Sciatic nerve (tissue), 2 donors: ENCODE measurements at regions not wholly inside any gene's neighbourhood (a gene's known extent, or its start where the extent isn't known, plus 50 kb on each side); places are given as distances from the start of the nearest gene placed in this dataset.
A peak's percentile ranks its signal among the peaks of the same experiment; 100 is the strongest.

Experiments
- ATAC-seq: fragments of 200-7000 bp; cut with Tn5 transposase; one replicate; pipeline ENCODE4 v1.9.1; 2020; ENCODE audit warnings: mild to moderate bottlenecking, moderate library complexity
- DNase-seq: peaks from one replicate; pipeline ENCODE4 v3.0.0-alpha.2; 2020; ENCODE audit warnings: low spot score
- intact Hi-C: fragments of 100-400 bp; cut with DNase I; formaldehyde crosslinking; loops from one replicate; pipeline ENCODE4 v1.14.2; 2022
- donor health status: DM: no; HTN: no; CAD: no.
- donor health status: DM: no; HTN: no; CAD: no.

DNA sequence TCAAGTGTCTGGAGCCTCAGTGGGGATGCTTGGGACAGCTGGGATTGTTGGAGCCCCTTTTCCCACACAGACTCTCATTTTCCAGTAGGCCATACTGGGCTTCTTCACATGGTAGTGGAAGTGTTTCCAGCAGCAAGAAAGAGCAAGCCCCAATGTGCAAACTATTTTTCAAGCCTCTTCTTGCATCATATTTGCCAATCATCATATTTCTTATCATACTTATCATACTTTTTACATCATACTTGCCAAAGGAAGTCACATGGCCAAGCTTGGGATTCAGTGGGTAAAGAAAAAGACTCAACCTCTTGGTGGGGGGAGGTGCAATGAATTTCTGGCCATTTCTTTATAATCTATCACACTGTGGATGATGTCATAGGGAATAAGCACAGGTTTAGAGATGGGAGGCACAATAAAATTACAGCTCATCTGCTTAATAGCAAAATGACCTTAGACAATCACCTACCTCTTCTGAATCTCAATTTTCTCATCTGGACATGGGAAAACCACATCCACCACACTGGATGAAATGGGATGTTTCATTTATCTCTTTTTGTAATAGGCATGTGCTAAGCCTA is 174.2 kb downstream of the MID1IP1 start:
- ATAC-seq (no peak), DNase-seq (no peak)
- intact Hi-C loops, result no loop called here

DNA sequence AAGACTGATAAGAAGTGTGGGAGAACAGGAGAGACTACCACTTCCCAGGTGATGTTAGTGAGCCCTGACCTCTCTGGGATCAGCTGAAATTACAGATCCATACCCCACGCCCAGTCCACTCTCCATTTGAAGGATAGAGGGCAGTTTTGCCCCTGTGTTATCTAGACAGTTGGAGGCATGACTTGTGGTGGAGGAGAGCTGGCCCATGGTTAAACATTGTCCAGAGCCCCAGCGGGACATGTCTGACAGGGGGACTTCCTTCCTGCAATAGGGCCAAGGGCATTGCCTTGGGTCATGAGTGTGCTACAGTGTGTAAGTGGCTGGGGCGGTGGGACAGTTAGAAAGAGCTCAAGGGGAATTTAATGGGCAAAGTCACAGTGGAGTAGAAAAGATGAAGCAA is 181.1 kb downstream of the MID1IP1 start:
- intact Hi-C loops, result no loop called here
- DNase-seq (no peak), ATAC-seq (no peak)

DNA sequence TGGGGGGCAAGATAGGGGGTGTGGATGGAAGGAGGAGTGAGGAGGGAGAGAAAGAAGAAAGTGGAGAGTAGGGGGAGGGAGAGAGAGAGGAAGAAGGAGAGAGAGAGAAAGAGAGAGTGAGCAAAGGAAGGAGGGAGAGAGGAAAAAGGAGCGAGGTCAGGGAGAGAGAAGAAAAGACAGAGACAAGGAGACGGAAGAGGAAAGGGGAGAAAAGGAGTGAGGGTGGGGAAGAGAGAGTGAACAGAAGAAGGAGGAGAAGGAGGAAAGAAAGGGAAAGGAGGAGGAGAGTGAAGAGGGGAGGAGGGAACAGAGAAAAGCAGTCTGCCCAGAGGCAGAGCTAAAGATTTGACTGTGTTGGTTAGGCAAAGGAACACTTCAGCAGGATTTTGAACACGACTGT is 181.6 kb downstream of the MID1IP1 start:
- ATAC-seq (no peak), DNase-seq (no peak)
- intact Hi-C loops, result no loop called here

DNA sequence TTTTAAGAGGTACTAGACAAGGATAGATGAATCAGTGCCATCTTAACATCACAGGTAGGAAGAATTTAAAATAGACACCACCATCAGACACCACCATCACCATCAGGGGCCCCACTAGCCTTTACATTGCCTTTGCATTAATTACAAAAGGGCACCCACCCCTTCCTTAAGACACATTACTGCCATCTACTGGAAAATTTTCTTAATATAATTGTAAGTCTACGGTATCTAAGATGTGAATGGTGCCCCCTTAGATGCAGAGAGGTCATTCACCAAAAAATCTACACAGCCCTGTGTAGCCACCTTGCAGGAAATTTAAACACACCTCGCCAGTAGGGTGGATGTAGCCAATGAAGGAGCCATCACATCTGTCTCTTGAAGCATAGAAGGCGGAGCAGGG is 184.1 kb downstream of the MID1IP1 start:
- intact Hi-C loops, result no loop called here
- DNase-seq (no peak), ATAC-seq (no peak)

DNA sequence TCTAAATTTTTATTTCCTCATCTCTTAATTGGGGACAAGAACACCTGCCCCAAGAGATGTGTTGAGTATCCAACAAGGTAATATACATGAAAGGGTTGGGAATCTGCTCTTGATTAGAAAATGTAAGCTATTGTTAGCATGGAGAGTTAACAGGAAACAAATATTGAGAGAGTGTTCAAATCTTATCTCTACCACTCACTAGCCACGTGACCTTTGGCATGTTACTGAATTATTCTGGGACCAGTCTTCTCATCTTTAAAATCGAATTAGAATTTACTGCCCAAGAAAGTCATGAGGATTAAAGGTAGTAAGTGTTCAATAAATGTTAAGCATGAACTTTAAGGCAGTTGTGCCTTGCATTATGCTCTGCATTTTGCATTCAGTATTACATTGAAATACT is 184.7 kb downstream of the MID1IP1 start:
- DNase-seq (no peak), ATAC-seq (no peak)
- intact Hi-C loops, result no loop called here

DNA sequence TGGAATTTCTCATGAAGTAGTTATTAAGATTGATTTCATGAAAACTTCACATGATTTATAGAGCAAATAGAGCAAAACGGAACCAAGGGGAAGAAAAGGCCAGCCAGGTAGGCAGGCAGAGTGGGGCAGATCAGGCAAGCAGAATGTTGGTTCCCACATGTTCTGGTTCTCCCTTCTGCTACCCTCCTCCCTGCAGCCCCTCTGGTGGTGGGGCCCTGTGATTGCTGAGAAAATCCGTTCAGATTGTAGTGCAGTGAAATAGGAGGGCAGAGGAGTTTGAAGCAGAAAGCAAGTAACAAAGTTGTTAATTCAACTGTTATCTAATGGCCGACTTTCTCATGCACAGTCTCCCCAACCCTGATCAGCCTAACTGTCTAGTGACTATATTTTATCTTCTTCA is 185.3 kb downstream of the MID1IP1 start:
- intact Hi-C loops, result no loop called here
- ATAC-seq (no peak), DNase-seq (no peak)

DNA sequence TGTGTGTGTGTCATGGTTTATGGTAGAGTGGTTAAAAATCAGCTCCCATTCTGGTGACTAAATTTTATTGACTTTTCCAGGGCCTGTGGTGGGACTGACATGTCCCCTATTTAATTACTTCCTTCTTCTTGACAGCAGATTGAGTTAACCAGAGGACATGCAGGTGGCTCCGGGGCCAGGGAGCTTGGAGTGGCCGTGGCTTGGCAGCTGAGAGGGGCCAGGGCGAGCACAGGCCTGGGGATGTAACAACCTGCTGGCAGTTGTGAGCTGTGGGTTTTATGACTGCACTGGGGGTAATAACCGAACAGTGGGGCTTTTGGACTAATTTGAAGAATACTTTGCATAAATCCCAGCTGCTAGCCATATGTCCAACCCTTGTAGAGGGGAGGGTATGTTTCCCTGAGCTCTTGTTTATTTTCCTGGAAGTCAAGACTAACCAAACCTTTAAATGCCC is 186.0 kb downstream of the MID1IP1 start:
- no peak for DNase-seq
- no peak for ATAC-seq
- intact Hi-C loops, result no loop called here

DNA sequence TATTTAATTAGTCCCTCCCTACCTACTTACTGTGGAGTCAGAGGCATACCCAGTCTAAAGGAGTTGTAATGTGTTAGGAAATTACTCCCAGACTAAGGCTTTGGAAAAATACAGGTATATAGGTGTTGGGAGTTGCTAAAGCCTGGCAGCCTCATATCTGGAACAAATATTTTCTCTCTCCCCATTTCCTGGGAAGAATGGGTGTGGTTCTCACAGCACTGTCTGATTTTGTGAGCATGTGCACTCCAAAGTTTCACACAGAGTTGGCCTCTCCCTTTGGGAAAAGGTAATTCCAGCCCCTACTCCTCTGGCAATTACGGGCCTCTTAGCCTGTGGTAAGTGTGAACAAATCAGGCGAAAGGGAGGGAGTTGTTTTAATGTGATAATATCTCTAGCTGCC is 187.0 kb downstream of the MID1IP1 start:
- no peak for ATAC-seq
- DNase-seq, result no peak
- intact Hi-C loops, result no loop called here

DNA sequence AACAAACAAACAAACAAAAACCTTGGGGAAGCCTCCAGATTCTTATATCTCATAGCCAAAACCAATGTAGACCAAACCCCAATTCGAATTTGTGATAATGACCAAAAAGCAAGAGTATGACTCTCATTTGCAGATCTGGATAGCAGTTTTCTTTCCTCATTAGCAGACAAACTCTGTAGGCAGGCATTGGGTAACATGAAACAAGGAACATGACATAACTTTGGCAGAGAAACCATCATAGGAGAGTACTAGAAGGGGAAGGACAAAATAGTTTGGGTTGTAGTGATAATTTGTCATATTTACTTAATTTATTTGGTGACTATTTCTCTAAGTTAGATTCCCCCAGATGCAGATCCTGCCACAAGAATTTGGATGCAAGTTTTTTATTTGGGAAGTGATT is 187.8 kb downstream of the MID1IP1 start:
- DNase-seq, result no peak
- intact Hi-C loops, result no loop called here
- no peak for ATAC-seq

DNA sequence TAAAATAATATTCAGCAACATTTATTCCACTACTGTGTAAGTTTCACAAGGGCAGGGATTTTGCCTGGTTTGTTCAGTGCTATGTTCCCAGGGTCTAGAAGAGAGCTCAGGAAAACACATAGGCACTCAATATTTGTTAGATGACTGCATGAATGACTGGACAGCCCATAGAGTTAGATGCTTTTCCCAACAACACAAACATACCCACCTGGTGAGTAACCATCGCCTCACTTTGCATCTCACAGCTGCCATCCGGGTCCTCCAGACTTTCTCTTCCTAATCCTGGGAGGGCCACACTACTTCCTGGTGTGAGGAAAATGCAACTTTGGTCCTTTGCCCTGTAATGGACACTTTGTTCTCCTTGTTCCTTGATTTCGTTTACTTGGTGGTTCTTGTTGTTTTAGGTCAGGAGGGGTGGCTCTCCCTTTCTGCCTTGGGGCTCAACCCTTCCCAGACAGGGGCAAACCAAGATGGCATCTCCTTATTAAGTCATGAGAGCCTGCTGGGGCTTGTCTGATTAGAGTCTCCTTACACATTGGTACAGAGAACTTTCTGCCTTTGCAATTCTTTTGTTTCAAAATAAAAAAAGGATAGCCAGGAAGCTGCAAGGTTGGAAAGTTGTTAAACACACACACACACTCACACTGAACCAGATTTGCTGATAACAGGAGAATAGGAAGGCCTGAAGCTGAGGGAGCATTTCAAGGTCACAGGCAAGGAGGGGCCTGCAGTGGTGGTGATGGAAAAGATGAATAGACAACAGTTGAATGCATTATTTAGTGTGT is 190.6 kb downstream of the MID1IP1 start:
- intact Hi-C loops, result no loop called here
- no peak for ATAC-seq
- DNase-seq, result no peak

DNA sequence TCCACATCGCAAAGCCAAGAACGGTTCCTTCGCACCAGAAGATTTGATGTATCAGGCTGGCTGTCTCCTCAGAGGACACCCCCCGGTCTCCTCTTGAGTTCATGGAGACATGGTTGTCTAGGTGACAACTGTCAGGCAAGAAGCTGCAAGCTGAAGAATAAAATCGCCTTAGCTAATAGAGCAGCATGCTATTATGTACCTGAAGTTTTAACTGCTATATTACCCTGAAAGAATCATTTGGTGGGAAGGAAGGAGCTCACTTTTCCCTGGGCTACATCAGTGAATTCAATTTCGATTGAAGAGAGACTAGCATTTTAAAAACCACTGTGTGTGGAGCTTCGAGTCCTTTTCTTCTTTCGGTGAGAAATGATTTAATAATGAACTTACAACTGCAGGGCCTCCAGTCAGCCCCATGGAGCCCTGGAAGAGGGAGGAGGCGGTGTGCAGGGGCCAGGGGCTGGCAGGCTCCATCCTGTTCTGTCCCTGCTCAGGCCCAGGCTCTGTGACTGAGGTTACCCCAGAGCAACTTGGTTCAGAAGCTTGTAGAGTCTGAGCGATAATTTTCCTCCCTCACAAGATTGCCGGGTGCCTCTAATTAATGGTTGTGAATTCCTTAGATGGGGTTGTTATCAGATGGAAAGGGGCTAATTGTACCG is 191.3 kb downstream of the MID1IP1 start:
- no peak for DNase-seq
- no peak for ATAC-seq
- intact Hi-C loops, result no loop called here

DNA sequence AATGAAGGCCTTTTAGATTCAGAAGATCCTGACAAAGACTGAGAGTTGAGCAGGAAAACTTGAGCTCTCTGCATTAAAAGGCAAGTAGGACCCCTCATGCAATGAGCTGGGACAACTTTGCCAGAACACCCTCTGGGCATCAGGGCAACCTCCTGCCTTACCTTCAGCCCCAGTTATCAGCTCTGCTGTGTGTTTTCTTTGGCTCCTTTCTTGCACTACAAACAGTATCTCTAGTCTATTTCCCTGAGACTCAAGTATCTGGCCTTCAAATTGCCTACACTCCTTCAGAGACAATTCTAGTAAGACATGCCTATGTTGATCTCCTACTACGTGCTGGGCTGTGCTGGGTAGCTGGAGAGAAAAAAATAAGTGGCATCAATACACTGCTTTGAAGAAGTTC is 192.2 kb downstream of the MID1IP1 start:
- intact Hi-C loops, result no loop called here
- DNase-seq (no peak), ATAC-seq (no peak)

DNA sequence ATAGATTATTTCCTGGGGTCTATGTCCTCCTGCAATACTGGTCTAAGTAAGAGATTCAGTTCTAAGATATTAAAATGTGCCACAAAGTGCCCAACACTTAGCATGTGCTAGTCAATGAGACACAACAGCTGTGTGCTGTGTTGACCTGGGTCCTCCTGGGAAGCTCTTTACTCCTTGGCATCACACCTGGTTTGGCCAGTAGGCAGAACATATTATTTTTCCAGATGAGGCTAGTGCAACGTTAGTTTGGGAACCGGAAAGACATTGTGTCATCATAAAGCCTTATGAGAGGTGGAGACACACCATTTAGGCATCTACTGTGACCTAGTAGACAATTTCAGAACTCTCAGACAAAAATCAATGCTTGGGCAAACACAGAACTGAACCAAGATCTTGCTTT is 197.8 kb downstream of the MID1IP1 start:
- no peak for ATAC-seq
- no peak for DNase-seq
- intact Hi-C loops, result no loop called here

DNA sequence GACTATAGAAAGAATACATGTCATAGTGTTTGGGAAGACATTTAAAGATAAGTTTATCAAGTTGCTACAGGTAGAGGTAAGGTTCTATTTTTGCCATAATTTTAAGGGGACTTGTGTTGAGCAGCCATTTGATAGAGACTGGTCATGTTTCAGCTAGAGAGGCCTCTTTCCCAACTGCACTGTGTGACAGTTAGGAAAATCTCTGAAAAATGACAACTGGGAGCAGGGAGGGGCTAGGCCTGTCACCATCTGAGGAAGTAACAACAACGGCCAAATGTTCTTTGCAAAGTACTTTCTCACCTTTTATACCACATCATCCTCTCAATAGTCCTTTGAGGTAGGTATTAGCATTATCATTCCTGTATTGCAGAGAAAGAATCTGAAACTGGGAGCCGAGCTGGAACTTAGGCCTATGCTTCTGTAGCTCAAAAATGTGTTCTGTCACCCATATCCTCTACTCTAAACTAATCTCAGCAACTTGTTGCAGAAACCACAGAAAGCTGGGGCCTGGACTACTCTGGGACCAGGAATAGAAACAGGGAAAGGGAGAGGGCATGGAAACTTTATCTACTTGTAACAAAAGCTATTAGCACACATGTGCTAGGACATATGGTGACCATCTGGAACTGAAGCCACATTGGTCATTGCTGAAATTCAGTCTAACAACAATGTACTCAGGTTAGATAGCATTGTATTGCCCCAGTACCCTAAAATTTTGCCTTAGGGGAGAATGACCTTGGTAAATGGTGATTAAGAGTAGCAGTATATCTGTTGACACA is 198.9 kb downstream of the MID1IP1 start:
- no peak for DNase-seq
- intact Hi-C loops, result no loop called here
- ATAC-seq, result no peak

DNA sequence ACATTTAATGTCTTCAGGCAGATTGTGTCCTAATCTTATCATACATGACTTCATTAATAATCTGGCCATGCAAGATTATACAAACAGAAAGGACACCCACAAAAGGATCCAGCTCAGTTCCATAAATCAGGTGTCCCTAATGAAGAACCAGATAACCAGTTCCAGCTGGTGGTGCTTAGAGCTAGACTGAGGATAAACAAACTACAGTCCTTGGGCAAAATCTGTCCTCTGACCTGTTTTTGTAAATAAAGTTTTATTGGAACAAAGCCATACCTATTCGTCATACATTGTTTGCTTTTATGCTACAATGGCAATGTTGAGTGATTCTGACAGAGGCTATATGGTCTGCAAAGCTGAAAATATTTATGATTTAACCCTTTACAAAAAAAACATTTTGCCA is 199.5 kb downstream of the MID1IP1 start:
- intact Hi-C loops, result no loop called here
- no peak for ATAC-seq
- DNase-seq, result no peak

DNA sequence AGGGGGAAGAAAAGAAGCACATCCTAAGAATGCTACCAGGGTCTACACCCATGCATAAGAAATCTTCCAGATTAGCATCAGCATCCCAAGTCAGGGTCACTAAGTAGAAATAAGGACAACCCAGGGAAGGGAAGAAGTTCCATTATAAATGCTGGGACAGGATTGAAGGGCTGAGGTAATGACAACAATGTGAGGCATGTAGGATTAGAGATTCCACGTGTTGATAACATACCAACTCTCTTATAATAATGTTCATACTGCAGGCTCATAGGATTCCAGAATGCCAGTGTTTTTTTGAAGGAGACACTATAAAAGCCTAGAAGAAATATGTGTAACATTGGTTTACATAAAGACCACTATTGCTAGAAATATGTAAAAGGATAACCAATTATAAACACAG is 201.2 kb downstream of the MID1IP1 start:
- intact Hi-C loops, result no loop called here
- ATAC-seq (no peak), DNase-seq (no peak)

DNA sequence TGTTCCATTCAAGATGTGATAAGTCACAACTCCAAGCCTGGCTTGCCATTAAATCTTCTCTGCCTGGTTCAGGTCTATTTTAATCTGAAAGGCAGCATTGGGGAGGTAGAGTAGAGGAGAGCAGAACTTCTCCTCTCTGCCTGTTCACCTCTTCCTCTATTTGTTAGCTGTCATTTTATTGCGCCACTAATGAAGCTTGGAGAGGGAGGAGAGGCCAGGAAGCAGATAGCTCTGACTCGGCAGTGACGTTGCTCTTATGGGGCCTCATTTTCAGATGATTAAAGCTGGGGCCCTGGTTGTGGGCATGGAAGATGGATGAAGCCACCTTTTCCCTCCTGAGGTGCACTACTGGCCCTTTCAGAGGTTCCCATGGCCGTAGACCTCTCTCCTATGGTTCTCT is 207.3 kb downstream of the MID1IP1 start:
- no peak for ATAC-seq
- intact Hi-C loops, result no loop called here
- no peak for DNase-seq

DNA sequence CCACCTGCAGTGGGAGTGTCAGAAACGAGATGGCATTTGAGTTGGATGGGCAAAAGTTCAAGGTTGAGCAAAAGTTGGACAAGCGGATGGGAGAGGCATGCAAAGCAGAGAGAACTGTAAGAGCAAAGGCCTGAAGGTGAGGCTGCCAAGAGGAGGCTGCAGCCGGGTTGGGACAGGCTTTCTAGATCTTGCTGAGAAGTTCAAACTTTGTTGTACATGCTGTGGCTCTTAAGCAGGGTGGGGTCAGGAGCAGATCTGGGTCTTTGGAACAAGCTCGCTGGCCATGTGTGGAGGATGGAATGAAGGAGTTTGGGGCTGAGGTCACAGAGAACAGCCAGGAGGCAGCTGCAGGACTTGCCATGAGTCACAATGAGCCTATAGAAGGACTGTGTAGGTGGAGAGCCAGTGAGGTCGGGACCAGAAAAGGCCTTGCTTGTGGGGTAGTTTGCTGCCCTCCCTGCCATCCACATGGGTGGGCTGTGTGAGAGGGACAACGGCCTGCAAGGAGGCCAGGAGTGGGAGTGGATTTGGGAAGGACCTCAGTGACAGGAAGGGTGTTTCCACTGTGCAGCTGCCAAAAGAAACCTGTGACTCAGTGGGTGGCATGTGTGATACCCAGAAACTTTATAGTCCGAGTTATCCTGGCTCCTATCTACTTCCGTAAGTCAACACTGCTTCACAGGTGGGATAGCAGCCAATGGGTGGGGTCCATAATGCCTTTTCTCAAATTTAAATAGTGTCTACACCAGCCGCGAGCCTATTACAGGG is 210.4 kb downstream of the MID1IP1 start:
- ATAC-seq (peak; percentile 41), DNase-seq (no peak)
- intact Hi-C loops, result no loop called here

DNA sequence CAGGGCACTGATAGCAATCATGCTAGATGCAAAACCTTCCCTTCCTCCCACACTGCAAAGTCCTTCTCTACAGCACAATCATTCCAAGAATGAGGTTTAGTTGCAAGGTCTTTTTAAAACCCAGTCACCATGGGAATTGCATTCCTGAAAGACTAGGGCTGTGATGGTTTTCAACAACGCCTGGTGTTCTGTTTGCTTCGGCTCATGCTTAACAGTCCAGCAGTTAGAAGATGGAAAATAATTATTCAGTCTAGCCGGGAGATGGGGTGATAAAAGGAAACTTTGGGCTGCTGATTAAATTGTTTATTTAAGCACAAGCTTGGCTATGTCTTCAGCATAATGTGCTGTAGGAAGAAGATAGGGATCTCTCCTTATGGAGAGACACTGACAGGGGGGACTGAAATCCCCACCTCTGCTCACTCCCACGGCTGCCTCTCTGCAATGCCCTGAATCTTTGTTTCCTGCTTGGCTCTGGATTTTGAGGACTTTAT is 211.4 kb downstream of the MID1IP1 start:
- ATAC-seq (peak; percentile 79), DNase-seq (no peak)
- intact Hi-C loops, result no loop called here
